ENCODE measurements at regions not wholly inside any gene's neighbourhood (a gene's known extent, or its start where the extent isn't known, plus 50 kb on each side); places are given as distances from the start of the nearest gene placed in this dataset.

GRCh38 chr5:166505067-166505466 is 1786.4 kb upstream of the WWC1 start:
- DNase-seq: no peak

DNA sequence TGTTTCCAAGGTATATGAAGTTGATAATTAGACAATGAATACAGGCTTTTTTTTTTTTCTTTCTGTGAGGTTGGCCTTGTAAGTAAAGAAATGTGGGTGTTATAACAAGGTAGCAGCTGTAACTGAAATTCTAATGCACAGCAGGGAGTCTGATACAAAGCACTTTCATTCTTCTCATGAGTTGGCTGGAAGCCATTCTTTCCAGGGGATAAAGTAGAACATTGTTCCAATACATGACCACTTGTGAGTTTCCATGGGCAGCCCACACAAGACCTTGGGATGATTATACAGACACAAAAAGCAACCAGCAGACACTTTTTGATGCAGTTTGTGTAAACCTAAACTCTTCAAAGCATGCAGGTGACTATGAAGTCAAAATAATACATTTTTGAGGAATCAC is 1785.9 kb upstream of the WWC1 start:
- no peak for DNase-seq

- no peak for DNase-seq
Observed at GRCh38 chr5:166507810-166508425, 1783.5 kb upstream of the WWC1 start.

- peak in 1 of 5 experiments; percentile 1 for DNase-seq
Observed at GRCh38 chr5:166509085-166509484, 1782.4 kb upstream of the WWC1 start.

DNA sequence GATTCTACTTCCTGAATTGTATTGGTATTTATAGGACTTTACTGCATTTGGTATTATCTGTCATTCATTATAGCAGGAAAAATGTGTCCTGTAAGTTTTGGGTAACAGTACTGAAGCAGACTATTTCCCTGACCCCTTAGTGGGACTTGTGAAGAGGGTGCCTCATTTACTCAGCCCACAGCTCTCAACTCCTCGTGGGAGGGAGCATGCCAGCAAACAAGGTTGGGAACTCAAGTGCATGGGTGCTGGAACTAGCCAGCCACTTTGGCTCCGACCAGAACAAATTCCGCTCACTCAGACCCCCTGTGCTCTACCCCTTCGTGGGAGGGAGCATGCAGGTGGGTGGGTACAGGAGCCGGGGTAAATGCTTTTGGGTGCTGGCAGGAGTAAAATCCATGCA is 1773.5 kb upstream of the WWC1 start:
- no peak for DNase-seq

DNA sequence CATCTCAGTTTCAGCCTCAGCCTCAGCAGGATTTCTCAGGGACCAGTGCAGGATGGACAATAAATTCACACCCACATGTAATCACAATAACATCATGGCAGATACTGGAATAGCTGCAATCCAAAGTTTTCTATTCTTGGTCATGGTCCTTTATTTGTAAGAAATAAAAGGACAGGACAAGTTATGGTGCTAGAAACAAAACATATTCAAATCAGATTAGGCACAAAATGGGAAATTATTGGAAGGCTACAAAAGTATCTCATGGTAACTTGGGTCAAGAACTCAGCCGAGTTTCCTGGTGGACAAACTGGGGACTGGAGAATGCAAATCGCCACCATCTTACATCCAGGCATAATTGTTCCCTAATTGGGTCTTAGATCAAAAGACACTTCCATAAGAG is 1768.2 kb upstream of the WWC1 start:
- DNase-seq: no peak

DNA sequence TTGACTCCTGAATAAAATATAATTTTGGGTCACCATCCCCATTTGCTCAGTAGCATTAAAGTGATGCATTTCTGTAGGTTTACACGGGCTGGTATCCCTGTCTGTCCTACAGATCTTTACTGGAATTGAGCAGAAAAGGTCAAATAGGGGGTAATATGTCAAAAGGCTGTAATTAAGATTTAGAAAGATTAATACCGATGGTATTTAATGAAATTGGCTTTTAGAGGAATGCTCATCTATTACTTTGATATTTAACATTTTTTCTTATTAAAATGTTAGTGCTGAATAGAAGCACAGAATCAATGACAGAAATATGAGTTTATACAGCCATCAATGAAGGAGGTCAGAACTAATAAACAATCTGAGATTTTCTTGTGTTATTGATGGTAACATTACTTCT is 1762.2 kb upstream of the WWC1 start:
- no peak for DNase-seq

DNA sequence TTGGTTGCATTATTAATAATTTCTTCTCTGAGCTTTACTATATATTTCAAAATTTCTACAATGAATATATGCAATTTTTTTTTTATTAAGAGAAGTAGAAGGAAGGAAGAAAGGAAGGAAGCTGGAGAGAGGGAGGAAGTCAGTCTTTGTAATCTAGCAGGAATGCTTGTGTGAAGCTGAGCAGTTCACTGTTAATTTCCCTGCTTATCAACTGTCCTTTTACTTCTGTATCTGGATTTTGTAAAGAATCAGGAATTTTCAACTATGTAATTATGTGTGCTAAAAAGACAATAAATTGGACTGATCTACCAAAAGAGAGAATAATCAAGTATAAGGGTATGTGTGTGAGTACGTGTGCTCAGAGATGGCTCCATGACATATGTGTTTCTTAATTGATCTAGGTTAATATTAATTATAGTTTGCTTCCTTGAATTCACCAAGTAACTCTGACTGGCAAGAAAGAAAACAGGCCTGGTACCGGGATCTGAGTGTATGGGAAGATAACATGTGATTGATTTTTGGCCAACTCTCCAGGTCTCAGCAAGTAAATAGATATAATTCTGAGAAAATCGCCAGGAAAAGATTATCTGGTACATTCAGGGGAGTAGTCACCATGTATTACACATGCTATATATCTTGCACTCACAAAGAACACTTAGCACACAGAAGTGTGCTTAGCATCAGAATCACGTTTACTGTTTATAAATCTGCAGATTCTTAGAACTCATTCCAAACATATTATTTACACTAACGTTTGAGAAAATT is 1758.8 kb upstream of the WWC1 start:
- DNase-seq: no peak

- DNase-seq: no peak
Observed at GRCh38 chr5:166535641-166536040, 1755.8 kb upstream of the WWC1 start.

- no peak for DNase-seq
Observed at GRCh38 chr5:166540156-166540555, 1751.3 kb upstream of the WWC1 start.

GRCh38 chr5:166551384-166551783 is 1740.1 kb upstream of the WWC1 start:
- DNase-seq: no peak

- DNase-seq: no peak
Observed at GRCh38 chr5:166553778-166554177, 1737.7 kb upstream of the WWC1 start.

DNA sequence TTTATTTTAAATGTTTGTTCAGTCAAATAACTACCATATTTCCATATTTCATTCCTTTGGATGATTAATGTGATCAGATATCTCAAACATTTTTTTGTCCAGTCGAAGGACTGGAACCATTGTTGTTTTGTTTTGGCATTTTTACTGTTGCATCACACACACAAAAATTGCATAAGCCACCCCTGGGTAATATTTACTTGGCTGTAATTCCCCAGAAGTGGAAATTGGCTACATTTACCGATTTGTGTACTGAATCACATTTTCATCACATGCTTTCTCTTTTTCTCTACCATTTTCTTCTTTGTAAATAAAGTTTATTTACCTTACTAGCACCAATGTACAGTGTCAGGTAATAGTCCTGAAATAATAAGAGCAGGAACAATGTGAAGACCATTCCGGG is 1729.7 kb upstream of the WWC1 start:
- no peak for DNase-seq

GRCh38 chr5:166562246-166562645 is 1729.2 kb upstream of the WWC1 start:
- no peak for DNase-seq

- DNase-seq: no peak
Observed at GRCh38 chr5:166566725-166567124, 1724.7 kb upstream of the WWC1 start.

- no peak for DNase-seq
Observed at GRCh38 chr5:166570865-166571264, 1720.6 kb upstream of the WWC1 start.

GRCh38 chr5:166571668-166572067 is 1719.8 kb upstream of the WWC1 start:
- DNase-seq: no peak

- DNase-seq: no peak
Observed at GRCh38 chr5:166576323-166576722, 1715.1 kb upstream of the WWC1 start.

- DNase-seq: no peak
Observed at GRCh38 chr5:166581826-166582225, 1709.6 kb upstream of the WWC1 start.

GRCh38 chr5:166582416-166582815 is 1709.0 kb upstream of the WWC1 start:
- no peak for DNase-seq

DNA sequence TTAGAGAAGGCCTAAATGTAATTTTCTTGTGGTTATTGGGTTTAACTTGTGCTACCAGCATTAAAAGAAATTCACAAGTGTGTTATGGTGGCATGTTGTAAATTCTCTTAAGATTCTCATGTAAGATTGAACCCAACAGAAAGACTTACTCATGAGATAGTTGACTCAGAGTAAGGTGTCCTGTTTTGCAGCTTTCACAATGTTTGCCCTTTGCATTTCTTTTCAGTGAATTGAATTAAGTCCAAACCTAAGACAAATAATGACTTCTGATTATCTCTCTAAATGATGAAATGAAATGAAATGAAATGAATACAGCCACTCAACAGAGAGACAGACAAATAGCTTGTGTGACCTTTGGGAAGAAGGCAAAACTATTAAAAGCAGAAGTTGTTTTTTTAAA is 1696.9 kb upstream of the WWC1 start:
- DNase-seq: no peak

DNA sequence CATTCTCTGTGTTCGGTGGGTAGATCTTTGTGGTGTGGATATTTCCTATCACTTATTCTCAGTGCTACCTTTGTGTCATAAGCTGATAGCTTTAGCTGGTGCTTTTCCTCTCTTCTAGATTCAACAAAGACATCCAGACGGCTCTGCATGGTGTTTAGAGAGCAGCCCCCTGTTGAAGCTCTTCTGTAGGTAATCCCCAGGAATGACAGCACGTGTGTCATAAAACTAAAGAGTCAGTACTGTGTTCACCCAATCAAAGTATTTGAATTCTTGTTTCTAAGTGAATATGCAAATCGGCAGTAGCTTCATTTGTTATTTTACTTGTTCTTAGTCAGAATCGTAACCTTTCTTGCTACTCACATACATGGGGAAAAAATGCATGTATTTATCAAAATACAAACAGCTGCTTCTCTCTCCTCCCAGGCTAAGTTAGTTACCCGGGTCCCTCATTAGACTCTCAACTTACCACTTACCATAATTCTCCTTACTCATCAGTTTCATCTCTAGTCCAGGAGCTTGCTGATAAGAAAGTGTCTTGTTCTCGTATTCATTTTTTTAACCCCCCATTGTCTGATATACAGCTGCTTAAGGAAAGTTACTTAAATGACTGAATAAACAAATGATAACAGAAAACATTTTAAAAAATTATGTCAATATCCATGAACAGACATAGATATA is 1696.0 kb upstream of the WWC1 start:
- no peak for DNase-seq

GRCh38 chr5:166596043-166596442 is 1695.4 kb upstream of the WWC1 start:
- no peak for DNase-seq

GRCh38 chr5:166602271-166602670 is 1689.2 kb upstream of the WWC1 start:
- no peak for DNase-seq

All from T-helper 2 cell (primary cell).